SIG-M5 treated with dmso at 0.1 percent for 504 hours (cell line): ENCODE measurements at regions not wholly inside any gene's neighbourhood (a gene's known extent, or its start where the extent isn't known, plus 50 kb on each side); places are given as distances from the start of the nearest gene placed in this dataset.

Experiments
- DNase-seq: peaks from one replicate; lab custom pipeline; 2025; ENCODE audit not compliant: unreplicated experiment; lab: John Stamatoyannopoulos, UW

DNA sequence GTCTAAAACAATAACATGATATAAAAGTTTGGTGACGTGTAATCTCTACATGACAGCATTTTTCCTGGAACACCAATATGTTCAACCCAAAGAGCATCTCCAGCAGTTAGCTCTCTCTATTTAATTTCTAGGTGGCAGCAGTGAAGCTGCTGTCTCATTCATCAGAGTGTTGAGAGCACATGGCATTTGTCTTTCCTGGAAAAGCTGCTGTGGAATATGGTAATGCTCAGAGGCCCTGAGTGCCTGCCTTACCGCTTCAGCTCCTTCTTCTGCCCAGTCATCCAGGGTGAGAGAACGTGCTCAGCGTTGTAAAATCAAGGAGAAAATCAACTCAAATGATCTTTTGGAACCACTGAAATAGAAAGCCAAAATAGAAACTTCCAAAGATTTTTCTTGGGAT lies 640.7 kb downstream of the ADGRL2 start:
- no peak for DNase-seq

DNA sequence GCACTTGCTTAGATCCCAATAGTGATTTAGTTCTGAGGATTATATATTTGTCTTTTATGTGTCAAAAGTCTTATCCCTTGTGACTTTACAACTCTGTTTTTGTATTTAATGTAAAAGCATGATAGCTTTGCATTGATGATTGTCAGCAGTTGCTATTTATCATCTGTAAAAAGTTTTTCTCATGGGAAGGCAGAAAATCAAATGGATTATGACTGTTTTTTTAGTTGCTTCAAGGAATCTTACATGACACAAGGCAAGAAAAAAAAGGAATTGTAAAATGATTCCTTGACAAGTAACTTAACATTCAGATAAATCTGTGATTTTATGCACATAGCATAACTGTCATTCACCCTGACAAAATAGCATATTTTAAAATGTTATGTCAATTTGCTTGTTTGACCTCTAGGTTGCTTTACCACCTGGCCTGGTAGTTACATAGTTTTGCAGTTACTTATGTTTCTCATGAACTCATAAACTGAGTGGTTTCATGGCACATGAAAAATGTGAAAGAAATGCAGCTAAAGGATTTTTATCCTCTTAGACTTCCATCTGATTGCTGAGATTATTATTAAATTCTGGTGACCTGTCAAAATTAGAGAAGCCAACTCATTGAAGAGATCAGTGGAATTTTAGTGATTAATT lies 622.6 kb downstream of the ADGRL2 start:
- DNase-seq = no peak

DNA sequence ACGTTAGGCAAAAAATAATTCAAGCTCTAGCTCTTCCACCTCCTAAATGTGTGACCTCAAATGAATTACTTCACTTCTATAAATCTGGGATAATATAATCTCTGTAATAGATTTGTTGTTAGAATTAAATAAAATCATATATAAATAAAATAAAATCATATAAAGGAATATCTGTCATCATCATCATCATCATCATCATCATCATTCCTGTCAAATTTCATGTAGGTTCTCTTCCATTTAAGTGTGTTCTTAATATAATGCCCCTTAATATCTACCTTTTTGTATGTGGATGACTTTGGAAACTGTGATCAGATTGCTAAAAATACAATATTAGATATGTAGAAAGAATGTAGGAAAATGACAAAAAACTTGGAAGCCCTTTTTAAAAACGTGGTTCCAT lies 621.0 kb downstream of the ADGRL2 start:
- no peak for DNase-seq

DNA sequence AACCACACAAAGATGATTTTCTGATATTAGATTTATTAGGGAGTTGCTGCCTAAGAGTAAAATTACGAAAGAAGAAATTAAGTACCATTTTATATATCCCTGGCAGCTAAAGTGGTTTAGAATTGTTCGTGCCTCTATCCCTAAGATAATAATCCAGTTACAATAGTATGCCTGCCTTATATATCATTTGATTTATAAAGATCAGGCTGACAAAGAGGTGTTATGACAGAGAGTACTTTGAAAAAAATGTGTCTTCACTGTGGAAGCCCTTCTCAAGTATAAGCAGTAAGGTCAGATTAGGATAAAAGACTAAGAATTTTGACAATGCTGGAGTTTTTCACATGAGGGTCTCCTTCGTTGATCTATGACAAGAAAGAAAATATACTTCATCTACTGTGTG lies 619.9 kb downstream of the ADGRL2 start:
- DNase-seq = no peak

DNA sequence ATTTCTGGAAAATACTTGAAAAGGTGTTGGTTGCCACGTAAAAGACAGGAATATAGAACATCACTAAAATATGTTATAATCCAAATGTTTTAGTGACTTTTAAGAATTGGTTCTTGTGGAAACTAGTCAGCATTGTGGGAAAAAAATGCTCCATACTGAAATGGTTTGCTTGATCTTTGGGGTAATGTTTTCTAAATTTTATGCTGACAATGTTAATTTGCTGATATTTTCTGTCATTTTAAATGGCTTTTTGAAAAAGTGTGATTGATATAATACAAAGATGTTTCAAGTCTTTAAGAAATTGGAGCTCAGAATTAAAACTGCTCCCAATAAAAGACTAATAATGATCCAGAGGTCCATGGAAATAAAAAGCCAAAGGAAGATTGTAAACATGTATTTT lies 610.9 kb downstream of the ADGRL2 start:
- no peak for DNase-seq

DNA sequence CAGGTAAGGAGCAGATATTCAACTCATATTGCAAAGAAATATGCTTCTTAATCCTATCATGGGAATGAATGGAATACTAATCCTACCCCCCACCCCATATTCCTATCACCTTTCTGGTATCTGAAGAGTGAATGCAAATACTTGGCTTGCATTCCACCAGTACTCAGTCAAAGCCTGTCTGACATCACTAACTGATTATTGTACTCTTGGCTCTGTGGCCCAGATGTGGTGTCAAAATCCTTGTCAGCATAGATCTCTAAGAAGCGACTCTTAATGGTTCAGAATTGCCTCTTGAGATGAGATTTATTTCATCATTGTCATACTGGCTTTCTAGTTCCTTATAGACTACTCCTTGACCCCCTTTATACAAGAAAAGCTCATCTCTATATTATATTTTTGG lies 604.6 kb downstream of the ADGRL2 start:
- DNase-seq = no peak

DNA sequence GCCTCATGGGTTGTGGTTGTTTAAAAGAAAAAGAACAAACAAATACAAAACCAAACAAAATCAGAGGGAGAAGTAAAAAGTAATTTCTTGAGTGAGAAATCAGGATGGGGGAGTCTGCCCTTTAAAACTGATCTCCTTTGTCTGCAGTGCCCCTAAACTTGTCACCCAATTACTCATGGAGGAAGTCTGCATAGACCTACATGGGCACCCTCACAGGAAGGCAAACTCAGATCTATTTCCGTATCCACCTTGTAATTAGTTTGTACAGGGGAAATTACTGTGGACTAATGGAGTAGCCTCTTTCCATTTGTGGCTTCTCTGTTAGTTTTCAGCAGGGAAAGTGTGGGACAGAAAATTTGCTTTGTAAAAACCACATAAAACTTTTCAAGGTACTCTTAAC lies 600.4 kb downstream of the ADGRL2 start:
- no peak for DNase-seq

DNA sequence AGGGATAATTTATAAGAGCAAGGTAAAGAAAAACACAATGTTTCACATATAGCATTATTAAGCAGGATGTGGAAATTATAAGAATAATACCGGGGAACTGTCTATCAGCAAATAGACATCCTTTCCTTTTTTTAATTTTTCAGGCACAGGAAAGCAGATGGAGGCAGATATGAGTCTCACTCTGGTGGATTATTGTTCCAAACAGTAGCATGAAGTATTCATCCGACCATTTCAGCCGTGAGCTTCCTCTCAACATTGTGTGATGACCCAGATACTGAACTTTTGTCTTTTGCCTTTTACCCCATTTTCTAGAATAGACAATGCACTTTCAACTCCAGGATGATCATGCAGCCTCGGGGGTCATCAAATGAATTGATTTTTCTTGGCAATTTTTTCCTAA lies 599.8 kb downstream of the ADGRL2 start:
- no peak for DNase-seq

DNA sequence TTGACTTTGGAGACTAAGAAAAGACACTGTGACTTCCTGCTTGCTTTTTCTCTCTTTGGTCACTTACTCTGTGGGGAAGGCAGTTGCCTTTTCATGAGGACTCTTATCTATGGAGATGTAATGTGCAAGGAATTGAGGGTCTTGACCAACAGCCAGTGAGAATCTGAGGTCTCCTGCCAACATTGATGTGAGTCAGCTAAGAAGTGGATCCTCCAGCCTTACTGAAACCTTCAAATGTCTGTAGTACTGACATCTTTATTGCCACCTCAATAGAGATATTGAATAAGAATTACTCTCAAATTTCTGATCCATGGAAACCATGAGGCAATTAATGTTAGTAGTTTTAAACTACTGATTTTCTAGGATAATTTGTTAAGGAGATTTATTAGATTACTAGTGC lies 598.4 kb downstream of the ADGRL2 start:
- DNase-seq = no peak

DNA sequence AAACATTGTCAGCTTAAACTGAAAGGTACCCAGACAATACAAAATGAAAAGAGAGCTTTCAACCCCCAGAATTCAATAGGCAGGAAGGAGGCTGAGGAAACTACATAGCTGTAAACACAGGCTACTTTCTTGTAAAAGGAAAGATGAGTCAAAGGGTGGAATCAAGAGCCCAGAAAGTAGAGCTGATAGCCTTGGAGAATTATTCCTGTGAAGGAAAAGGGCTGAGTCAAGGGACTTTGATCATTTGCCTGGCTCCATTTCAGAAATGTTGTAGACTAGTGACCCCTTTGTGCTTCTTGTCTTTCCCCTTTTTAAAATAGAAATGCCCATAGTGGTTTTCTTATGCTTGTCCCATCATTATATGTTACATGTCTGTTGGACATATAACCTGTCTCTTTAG lies 597.6 kb downstream of the ADGRL2 start:
- no peak for DNase-seq

DNA sequence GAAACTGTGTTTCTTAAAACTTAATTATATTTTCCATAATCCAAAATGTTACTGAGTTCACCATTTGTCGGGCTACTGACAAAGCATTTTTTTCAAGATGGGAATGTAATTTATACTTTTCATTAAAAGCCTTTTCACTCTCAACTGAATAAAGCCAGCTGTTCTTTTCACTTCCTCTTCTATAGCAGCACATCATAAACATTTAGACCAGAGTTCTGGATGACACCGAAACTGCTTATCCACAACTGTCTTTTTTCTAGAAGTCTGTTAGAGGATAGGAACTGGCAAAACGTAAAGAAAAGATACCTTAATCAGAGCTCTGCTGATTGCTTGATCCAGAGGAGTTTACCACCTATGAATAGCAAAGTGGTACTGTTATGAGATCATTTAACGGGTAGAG lies 594.7 kb downstream of the ADGRL2 start:
- DNase-seq = no peak

DNA sequence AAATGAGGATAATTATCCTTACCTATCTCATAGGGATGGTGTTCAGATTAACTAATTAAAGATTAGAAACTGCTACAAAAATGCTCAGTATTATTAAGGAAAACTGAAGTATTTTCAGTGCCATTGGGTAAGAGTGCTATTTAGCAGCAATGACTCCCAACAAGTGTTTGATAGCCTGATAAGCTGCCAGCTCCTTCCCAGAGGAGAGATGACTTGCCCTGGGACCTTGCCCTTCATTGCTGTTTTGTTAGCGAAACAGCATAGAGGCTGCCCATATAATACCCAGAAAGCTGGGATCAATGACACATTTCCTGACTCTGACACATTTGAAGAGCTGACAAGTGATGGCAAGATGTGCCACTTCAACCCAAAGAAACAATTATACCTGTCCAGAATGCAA lies 592.2 kb downstream of the ADGRL2 start:
- DNase-seq = no peak

DNA sequence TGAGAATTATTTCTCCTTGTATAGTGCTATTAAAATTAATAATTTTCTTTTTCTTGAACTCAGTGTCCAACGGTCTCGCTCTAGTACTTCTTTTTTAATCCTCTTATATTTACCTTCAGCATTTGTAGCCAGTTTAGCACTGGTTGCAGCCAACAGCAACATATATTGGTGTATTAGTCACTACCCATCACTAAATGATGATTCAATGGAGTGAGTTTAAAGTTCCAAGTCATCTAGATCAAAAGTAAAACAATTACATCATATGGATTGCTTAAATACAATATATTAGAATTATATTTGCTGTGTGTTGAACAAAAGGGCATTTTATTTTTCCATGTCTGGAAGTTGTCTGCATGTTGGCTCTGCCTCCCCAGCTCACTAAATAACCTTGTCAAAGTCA lies 591.8 kb downstream of the ADGRL2 start:
- no peak for DNase-seq

DNA sequence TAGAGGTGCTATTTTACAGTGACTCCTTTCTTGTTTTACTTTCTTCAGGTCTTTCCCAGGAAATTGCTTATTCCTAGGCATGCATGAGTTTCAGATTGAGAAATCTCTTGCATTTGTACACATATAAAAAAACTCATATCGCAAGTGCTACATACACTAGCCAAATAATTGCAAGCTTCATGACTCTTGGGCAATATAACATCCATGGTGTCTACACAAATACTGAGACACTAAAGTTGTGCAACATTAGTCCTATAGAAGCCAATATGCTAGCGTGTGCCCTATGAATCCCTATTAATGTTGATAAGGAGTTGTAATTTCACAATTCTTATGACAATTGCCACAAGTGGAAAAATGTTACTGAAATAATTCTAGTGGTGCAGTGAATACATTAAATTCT lies 591.0 kb downstream of the ADGRL2 start:
- DNase-seq = no peak

DNA sequence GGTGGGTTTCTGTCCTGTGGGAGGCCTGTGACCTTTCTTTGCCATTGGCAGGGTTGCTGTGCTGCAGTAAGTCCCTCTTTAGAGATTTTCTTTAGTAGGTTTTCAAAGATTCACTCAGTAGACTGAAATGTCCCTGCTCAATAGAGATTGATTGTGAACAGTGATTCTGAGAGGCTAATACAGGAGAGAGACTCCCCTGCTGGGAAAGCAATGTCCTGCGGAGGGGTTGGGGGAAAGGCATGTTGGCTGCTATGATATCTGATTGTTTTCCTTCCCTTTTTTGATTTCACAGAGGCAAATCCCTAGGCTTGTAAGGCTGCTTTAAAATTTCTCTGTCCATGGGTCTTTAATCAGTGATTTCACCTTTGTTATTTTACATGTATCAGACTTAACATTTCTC lies 589.9 kb downstream of the ADGRL2 start:
- DNase-seq = no peak

DNA sequence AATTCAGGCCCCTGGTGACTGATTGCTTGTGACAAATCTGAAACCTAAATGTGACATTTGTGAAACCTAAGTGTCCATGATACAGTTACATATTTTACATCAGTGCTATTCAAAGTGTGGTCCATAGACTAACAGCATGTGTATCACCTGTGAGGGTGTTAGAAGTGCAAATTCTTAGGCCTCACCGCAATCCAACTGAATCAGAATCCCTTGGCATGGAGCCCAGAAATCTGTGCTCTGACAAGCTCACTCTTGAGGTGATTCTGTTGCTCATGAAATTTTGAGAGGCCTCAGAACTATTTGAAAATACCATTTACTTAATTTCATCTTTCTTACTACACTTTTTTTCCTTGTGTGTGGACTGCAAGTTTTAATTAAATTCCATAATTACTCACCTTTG lies 587.9 kb downstream of the ADGRL2 start:
- DNase-seq = no peak

DNA sequence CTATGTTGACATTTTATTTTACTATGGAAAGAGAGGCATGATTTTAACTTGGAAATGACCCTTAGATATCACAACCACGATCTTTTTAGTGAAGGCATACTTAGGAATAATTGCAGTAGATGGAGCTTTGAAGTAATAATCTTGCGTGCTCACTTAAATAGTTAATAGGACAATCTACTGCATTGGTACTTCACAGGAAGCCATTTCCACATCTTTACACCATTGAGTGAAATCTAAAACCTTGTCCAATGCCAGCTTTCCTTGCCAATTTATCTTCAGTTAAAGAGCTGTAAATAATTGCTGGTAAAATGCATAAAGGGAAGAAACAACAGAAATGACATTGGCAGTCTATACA lies 586.3 kb downstream of the ADGRL2 start:
- no peak for DNase-seq

DNA sequence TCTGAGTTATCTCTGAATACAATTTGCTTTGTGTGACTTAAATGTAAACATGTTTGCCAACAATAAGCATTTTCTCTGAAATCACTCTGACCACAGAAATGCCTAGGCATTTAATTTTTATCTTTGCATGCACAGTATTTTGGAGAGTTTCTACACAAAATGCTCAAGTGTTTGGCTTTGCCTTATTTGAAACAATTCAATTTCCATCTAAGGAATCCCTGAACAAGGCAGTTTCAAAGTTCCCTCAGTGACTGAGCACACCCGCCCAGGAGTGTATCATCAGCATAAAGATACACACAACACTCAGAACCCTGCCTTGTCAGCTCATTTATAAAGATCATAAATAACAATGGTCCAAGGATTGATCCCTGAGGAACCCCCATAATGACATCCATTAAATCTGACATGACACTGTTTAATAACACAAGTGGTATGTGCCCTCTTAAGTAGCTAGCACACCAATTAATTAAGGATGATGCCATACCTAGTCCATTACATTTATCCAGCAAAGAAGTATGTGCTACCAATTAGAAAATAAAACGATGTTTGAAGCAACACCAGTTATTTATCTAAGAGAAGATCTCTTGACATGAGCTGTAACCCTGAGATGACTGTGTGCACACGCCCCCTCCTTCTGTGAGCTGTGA lies 585.8 kb downstream of the ADGRL2 start:
- no peak for DNase-seq

DNA sequence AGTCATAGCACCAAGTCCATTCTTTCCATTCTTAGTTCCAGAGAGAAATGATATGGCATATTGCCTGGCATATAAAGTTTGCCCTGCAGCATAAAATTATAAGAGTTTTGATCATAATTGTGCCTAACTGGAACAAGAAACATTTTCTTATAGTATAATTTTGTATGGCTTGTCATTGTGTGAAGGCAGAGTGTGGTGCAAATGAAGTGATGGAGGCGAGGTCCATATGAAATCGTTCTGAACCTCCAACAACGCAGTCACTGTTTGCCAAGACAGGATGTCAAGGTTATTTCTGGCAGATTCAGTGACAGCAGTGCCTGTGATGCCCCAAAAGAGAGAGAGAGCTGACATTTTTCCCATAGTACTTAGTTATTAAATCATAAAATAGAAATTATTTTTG lies 584.0 kb downstream of the ADGRL2 start:
- DNase-seq = no peak

DNA sequence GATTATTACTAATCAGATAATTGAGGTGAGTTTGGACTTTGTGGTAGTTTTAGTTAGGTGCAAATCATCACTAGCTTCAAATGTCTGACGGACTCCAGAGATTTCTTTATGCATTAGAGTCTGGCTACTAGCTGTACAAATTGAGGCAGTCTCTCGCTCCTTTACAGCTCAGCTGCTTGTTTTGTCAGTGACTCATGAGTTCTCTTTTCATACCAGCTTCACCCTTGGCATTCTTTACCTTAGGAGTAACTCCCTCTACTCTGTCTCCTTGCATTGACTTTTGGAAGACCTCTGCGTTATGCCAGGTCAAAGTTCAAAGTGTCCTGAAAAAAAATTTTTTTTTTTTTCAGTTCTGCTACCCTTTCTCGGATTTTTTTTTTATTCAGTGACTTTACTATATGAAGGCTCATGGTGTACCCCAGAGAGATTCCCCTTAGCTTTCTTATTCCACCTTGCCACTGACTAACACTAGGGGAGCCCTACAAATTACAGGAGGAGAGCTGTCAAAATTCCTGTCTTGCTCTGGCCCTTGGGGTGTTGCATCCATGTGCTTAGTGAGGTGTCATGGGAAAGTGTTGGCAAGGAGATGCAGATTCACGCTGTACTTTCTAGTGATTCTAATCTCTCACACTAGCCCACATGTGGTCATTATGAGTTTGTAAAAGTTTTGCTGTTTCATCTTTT lies 576.6 kb downstream of the ADGRL2 start:
- no peak for DNase-seq

DNA sequence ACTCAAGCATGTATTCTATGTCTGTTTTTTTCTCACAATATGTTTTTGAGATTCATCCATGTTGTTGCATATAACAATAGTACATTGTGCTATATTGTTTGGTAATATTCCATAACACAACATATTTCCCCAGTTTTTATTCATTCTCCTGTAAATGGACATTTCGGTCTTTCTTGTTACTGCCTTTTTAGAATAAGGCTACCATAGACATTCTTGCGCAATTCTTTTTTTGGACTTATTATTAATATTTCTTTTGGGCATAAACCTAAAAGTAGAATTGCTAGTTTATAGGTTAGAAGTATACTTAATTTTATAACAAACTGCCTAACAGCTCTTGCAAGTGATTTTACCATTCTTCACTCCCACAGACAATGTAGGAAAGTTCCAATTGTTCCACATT lies 573.0 kb downstream of the ADGRL2 start:
- no peak for DNase-seq

DNA sequence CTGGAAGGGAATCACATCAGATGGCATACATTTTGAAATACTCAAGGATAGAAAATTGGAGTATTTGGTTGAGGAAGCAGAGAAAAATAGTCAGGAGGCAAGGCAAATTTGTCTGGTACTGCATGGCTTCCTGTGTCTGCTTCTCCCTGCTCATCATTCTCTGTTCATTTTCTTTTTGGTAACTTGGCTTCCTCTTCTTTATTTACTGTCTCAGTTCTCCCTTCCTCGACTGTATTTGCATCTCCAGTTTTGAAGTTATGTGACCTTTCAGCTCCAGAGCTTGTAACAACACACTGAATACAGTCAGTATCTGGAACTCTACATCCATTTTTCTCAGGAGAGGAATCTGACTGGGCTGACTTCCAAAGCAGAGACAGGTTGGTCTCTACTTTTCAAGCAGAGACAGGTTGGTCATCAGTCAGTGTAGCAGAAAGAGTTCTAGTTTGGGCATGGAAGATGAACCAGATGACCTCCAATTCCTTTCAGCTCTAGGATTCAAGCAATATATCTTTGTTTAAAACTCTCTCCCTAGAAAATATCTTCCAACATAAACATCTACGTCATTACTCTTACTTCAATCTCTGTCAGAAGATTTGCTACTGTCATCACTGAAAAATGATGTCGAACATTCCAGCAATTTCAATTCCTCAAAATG lies 571.2 kb downstream of the ADGRL2 start:
- DNase-seq = no peak
